Ectodermal cell (in vitro differentiated cells): ENCODE measurements at regions not wholly inside any gene's neighbourhood (a gene's known extent, or its start where the extent isn't known, plus 50 kb on each side); places are given as distances from the start of the nearest gene placed in this dataset.
"Not testable (repeated sequence)": the region's sequence is repeated elsewhere in the genome, so short reads cannot be mapped to it uniquely, and the experiment has no call there.

Experiments used
- H3K27ac ChIP-seq: 2 replicates; pipeline ENCODE4 v1.7.0; 2013; ENCODE audit warnings: mild to moderate bottlenecking, low read depth, low read length; ENCODE audit not compliant: insufficient read depth, poor library complexity, severe bottlenecking
- H3K27me3 ChIP-seq: 2 replicates; pipeline ENCODE4 v1.7.0; 2013; ENCODE audit warnings: mild to moderate bottlenecking, low read length; ENCODE audit not compliant: insufficient read depth, control insufficient read depth, poor library complexity, severe bottlenecking
- H3K36me3 ChIP-seq: one replicate; pipeline ENCODE4 v1.7.0; 2013; ENCODE audit warnings: low read length; ENCODE audit not compliant: control insufficient read depth, insufficient read depth
- H3K4me1 ChIP-seq: one replicate; pipeline ENCODE4 v1.7.0; 2013; ENCODE audit warnings: low read length; ENCODE audit not compliant: control insufficient read depth, insufficient read depth
- H3K4me3 ChIP-seq: 2 replicates; pipeline ENCODE4 v1.7.0; 2013; ENCODE audit warnings: low read depth, low read length, control low read depth; ENCODE audit not compliant: insufficient read depth
- H3K9me3 ChIP-seq: 2 replicates; pipeline ENCODE4 v1.7.0; 2013; ENCODE audit warnings: mild to moderate bottlenecking, low read length, moderate library complexity; ENCODE audit not compliant: control insufficient read depth
- WGBS, 2 experiments: methylation state at CpG; one replicate each; pipeline ENCODE4 v1.1.7; 2013; ENCODE audit warnings: missing lambda C conversion rate in 2 of 2; 5-methylcytosine and 5-hydroxymethylcytosine counted together

DNA sequence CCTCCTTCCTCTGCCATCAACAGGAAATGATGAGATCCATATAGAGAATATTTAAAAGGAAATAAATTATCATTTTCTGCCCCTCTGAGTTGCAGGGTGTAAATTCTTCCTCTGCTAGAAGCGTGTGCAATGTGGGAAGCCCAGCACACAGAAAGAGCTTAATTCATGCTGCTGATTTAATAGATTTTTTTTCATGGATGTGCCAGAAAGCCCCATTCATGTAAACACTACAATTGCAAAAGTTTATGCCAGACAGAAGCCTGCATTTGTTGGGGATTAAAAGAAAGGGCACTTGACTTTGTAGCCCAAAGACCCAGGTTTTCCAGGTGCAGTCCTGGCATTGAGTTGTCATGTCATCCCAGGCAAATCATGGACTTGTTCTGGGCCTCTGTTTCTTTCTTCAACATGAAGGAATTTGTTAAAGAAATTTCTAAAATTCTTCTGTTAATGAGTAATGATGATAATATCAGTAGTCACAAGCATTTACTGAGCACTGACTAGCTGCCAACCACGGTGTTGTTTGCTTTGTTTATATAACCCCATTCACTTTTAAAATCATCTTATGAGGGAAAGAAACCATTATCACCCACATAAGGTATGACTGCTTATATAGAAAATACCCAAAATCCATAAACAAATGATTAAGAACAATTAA, 341.7 kb downstream of the ANAPC1 start:
- H3K4me1 ChIP-seq, H3K9me3 ChIP-seq, H3K27ac ChIP-seq, H3K4me3 ChIP-seq, H3K27me3 ChIP-seq, H3K36me3 ChIP-seq: not testable (repeated sequence)
- WGBS, 2 experiments = no CpG with 5 or more reads among the region's 2 CpGs

- H3K27me3 ChIP-seq, H3K4me1 ChIP-seq, H3K9me3 ChIP-seq, H3K36me3 ChIP-seq, H3K27ac ChIP-seq, H3K4me3 ChIP-seq: not testable (repeated sequence)
- no CpG with 5 or more reads among the region's 2 CpGs for WGBS, 2 experiments
Observed at GRCh38 chr2:111544006-111544405, 340.0 kb downstream of the ANAPC1 start.

- not testable (repeated sequence) for H3K4me1 ChIP-seq, H3K36me3 ChIP-seq, H3K27ac ChIP-seq, H3K27me3 ChIP-seq, H3K9me3 ChIP-seq, H3K4me3 ChIP-seq
- no CpG with 5 or more reads among the region's 7 CpGs for WGBS, 2 experiments
Observed at GRCh38 chr2:111545723-111546431, 338.1 kb downstream of the ANAPC1 start.

DNA sequence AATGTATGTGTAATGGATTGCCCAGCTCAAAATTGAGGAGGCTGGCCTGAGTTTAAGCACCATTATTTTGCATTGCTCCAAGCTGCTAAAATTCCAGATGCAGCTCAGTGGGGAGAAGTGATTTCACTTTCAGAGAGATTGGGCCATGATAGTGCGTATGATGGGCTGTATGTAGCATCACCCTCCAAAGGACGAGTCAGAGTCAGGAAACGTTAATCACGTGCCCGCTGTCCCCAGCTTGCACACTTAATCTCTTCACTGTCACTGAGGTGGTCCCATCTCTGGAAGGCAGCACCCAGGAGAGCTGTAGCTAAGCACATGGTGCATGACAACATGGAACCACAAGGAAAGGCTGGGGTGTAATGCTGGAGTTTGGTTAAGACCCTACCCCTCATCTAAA, 337.4 kb downstream of the ANAPC1 start:
- not testable (repeated sequence) for H3K4me1 ChIP-seq

DNA sequence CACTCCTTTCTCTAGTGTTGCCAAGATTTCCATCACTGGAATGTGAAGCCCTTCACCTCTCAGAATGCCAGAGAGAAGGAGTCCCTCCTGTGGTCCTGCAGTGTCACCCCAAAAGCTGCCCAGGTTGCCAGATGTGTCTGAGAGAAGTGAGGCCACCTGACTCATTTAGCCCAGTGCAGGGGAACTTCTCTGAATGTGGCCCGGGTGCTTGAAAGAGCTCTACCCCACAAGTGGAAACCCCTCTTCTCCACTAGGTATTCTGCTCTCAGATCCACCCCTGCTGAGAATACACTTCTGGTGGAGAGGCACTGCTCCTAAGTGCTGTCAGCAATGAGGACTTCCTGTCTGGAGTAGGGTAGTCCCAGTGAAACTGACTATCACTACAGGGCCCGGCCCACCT, 334.8 kb downstream of the ANAPC1 start:
- not testable (repeated sequence) for H3K4me1 ChIP-seq, H3K4me3 ChIP-seq, H3K27me3 ChIP-seq, H3K9me3 ChIP-seq, H3K36me3 ChIP-seq, H3K27ac ChIP-seq
- 100% methylated on average over 1 of the region's 2 CpGs; no CpG with 5 or more reads in 1 of the 2 experiments for WGBS, 2 experiments

More for the DNA sequence above, 337.4 kb downstream of the ANAPC1 start:
- WGBS, 2 experiments = 95 to 97% methylated on average over 5 of the region's 5 CpGs
- not testable (repeated sequence) for H3K27me3 ChIP-seq, H3K4me3 ChIP-seq, H3K9me3 ChIP-seq, H3K36me3 ChIP-seq, H3K27ac ChIP-seq

GRCh38 chr2:111551428-111551827, 332.6 kb downstream of the ANAPC1 start:
- not testable (repeated sequence) for H3K9me3 ChIP-seq
- WGBS, 2 experiments = 38 to 40% methylated on average over 1 of the region's 2 CpGs

GRCh38 chr2:111552625-111553024, 331.4 kb downstream of the ANAPC1 start:
- H3K4me3 ChIP-seq = not testable (repeated sequence)

More at GRCh38 chr2:111551428-111551827, 332.6 kb downstream of the ANAPC1 start:
- not testable (repeated sequence) for H3K4me3 ChIP-seq, H3K4me1 ChIP-seq, H3K36me3 ChIP-seq, H3K27ac ChIP-seq, H3K27me3 ChIP-seq

GRCh38 chr2:111559301-111559700, 324.7 kb downstream of the ANAPC1 start:
- not testable (repeated sequence) for H3K27ac ChIP-seq, H3K36me3 ChIP-seq, H3K9me3 ChIP-seq, H3K27me3 ChIP-seq, H3K4me1 ChIP-seq, H3K4me3 ChIP-seq
- WGBS, 2 experiments = 60 to 70% methylated on average over 1 of the region's 2 CpGs

More at GRCh38 chr2:111552625-111553024, 331.4 kb downstream of the ANAPC1 start:
- H3K27ac ChIP-seq, H3K9me3 ChIP-seq, H3K4me1 ChIP-seq, H3K36me3 ChIP-seq, H3K27me3 ChIP-seq: not testable (repeated sequence)
- WGBS, 2 experiments = no CpG with 5 or more reads among the region's 9 CpGs

- not testable (repeated sequence) for H3K27ac ChIP-seq, H3K27me3 ChIP-seq, H3K4me3 ChIP-seq, H3K4me1 ChIP-seq, H3K9me3 ChIP-seq, H3K36me3 ChIP-seq
- 50% methylated on average over 2 of the region's 3 CpGs; no CpG with 5 or more reads in 1 of the 2 experiments for WGBS, 2 experiments
Observed at GRCh38 chr2:111559814-111560213, 324.2 kb downstream of the ANAPC1 start.

DNA sequence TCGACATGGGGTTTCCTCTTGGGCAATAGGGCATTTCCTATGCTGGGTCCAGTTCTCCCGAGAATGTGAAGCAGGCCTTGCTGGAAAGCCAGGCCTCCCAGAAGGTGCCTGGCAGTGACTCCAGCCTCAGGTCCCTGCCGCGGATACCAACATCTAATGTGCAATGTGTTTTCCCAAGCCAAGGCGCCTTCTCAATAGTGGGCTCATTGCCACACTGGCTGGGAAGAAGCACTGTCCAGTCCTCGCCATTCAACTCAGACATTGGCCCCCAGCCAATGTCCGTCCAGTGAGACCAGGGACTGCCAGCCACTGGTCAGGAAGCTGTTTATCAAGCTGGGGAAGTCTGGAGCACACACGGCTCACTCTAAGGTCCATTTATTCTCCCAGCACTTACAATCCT, 317.9 kb downstream of the ANAPC1 start:
- H3K4me3 ChIP-seq, H3K36me3 ChIP-seq, H3K9me3 ChIP-seq, H3K27me3 ChIP-seq, H3K27ac ChIP-seq, H3K4me1 ChIP-seq: not testable (repeated sequence)
- 83 to 84% methylated on average over 8 of the region's 8 CpGs for WGBS, 2 experiments
